ENCODE measurements at regions not wholly inside any gene's neighbourhood (a gene's known extent, or its start where the extent isn't known, plus 50 kb on each side); places are given as distances from the start of the nearest gene placed in this dataset.

- TF ChIP-seq CTCF (IDR thresholded peaks at IDR 0.05; ENCODE audit: low read depth, low read length, missing control alignments), result no peak
- DNase-seq (ENCODE audit: extremely low read depth, low read depth), result no peak
Measured at GRCh38 chr5:135657536-135658305, 78.9 kb upstream of the CXCL14 start.

GRCh38 chr5:135655468-135655815, 76.7 kb upstream of the CXCL14 start:
- no peak for DNase-seq (ENCODE audit: extremely low read depth, low read depth)
- no peak overlapping the region for H3K4me3 ChIP-seq (replicated peaks; ENCODE audit: low read depth, low read length)
- no peak for TF ChIP-seq CTCF (IDR thresholded peaks at IDR 0.05; ENCODE audit: low read depth, low read length, missing control alignments)

More at GRCh38 chr5:135657536-135658305, 78.9 kb upstream of the CXCL14 start:
- H3K4me3 ChIP-seq (replicated peaks; ENCODE audit: low read depth, low read length), result no peak overlapping the region

GRCh38 chr5:135654761-135655467, 76.1 kb upstream of the CXCL14 start:
- TF ChIP-seq CTCF (IDR thresholded peaks at IDR 0.05; ENCODE audit: low read depth, low read length, missing control alignments), result no peak
- no peak for DNase-seq (ENCODE audit: extremely low read depth, low read depth)
- H3K4me3 ChIP-seq (replicated peaks; ENCODE audit: low read depth, low read length), result no peak overlapping the region

GRCh38 chr5:135651156-135651555, 72.4 kb upstream of the CXCL14 start:
- DNase-seq (ENCODE audit: extremely low read depth, low read depth), result peak; percentile 2
- H3K4me3 ChIP-seq (replicated peaks; ENCODE audit: low read depth, low read length), result no peak overlapping the region
- no peak for TF ChIP-seq CTCF (IDR thresholded peaks at IDR 0.05; ENCODE audit: low read depth, low read length, missing control alignments)

GRCh38 chr5:135650081-135650480, 71.3 kb upstream of the CXCL14 start:
- DNase-seq (ENCODE audit: extremely low read depth, low read depth), result no peak
- no peak for TF ChIP-seq CTCF (IDR thresholded peaks at IDR 0.05; ENCODE audit: low read depth, low read length, missing control alignments)
- no peak overlapping the region for H3K4me3 ChIP-seq (replicated peaks; ENCODE audit: low read depth, low read length)

- no peak overlapping the region for H3K4me3 ChIP-seq (replicated peaks; ENCODE audit: low read depth, low read length)
- no peak for DNase-seq (ENCODE audit: extremely low read depth, low read depth)
- no peak for TF ChIP-seq CTCF (IDR thresholded peaks at IDR 0.05; ENCODE audit: low read depth, low read length, missing control alignments)
Measured at GRCh38 chr5:135649435-135649834, 70.6 kb upstream of the CXCL14 start.
